K562 (cell line): ENCODE measurements at regions not wholly inside any gene's neighbourhood (a gene's known extent, or its start where the extent isn't known, plus 50 kb on each side); places are given as distances from the start of the nearest gene placed in this dataset.

Source experiments
- BCOR ChIP-seq: fragments of 450-650 bp; IDR thresholded peaks from 2 replicates; pipeline ENCODE4 v1.6.1; 2016
- CTCF ChIP-seq, 3 experiments: IDR thresholded peaks in 2 of 3; conservative IDR thresholded peaks in 1 of 3; 2 replicates each; pipeline ENCODE4 v1.5.1; 2011 to 2012; ENCODE audit warnings: low read length in 3 of 3, mild to moderate bottlenecking in 3 of 3, control low read depth in 2 of 3, improper control_type of control experiment in 1 of 3, inconsistent platforms in 1 of 3, low read depth in 1 of 3, mixed read lengths in 1 of 3, moderate library complexity in 1 of 3; ENCODE audit not compliant: insufficient read depth in 2 of 3
- EP300 ChIP-seq: IDR thresholded peaks from 2 replicates; pipeline ENCODE4 v1.6.1; 2012; ENCODE audit warnings: low read length, improper control_type of control experiment
- FOS ChIP-seq: IDR thresholded peaks from 3 replicates; pipeline ENCODE4 v1.6.1; 2011; ENCODE audit not compliant: insufficient read length; ENCODE audit errors: extremely low read depth
- FOXP4 ChIP-seq: sonication (generic); formaldehyde crosslinking; IDR thresholded peaks from 2 replicates; pipeline ENCODE4 v1.8.0; 2022; ENCODE audit warnings: mild to moderate bottlenecking, missing genetic modification reagents, borderline replicate concordance
- POLR2A ChIP-seq: fragments of 450-650 bp; conservative IDR thresholded peaks from 2 replicates; pipeline ENCODE4 v1.6.1; 2016
- TAF1 ChIP-seq: IDR thresholded peaks from 2 replicates; pipeline ENCODE4 v1.6.1; 2011; ENCODE audit warnings: mild to moderate bottlenecking, low read length, moderate library complexity; ENCODE audit not compliant: insufficient read depth, control insufficient read depth, severe bottlenecking; ENCODE audit errors: extremely low read depth
- TGIF2 ChIP-seq: sonication (generic); formaldehyde crosslinking; IDR thresholded peaks from 2 replicates; pipeline ENCODE4 v1.8.1; 2022; ENCODE audit warnings: mild to moderate bottlenecking, missing genetic modification reagents, moderate library complexity
- ZNF184 ChIP-seq: sonication (generic); formaldehyde crosslinking; IDR thresholded peaks from 2 replicates; pipeline ENCODE4 v1.5.0; 2020; ENCODE audit warnings: missing genetic modification reagents
- ZNF586 ChIP-seq: fragments of 450-650 bp; formaldehyde crosslinking; conservative IDR thresholded peaks from 2 replicates; pipeline ENCODE4 v1.4.0; 2020; ENCODE audit warnings: mild to moderate bottlenecking, moderate library complexity

GRCh38 chr7:47028284-47028683 is 553.6 kb downstream of the TNS3 start:
- TF ChIP-seq BCOR (no peak), TAF1 (no peak), EP300 (no peak), ZNF184 (no peak), FOXP4 (no peak), TGIF2 (CRISPR knock-in tag) (no peak), CTCF (IDR thresholded peaks at IDR 0.05 in 2 of 3, conservative IDR thresholded peaks at IDR 0.05 in 1 of 3; ENCODE audit: insufficient read depth in 2 of 3, low read depth in 1 of 3, low read length in 3 of 3) (no peak), ZNF586 (CRISPR knock-in tag) (no peak), FOS (no peak), POLR2A (no peak)
